ENCODE measurements at regions not wholly inside any gene's neighbourhood (a gene's known extent, or its start where the extent isn't known, plus 50 kb on each side); places are given as distances from the start of the nearest gene placed in this dataset.

DNA sequence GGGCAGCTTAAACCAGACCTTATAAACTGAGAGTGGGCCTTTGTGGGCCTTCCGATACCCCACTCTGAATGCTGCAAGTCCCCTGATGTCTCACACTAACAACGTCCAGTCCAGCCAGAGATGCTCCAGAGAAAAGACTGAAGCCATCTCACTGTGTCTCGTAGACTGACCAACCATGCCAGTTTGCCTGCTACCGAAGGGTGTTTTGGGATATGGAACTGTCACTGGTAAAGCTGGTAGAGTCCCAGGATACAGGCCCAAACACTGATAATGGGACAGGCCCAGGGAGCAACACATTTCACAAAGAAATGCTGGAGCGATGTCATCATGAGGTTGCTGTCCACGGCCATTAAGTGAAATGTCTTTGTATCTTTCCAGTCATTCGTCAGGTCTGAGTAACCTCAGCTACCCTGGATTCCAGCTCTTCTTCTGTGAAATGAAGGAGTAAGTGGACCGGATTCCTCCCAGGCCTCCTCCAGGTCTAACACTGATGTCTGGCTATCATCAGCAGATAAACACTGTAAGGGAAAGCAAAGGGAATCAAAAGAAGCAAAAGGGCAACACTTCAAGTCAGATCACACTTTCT, 81.6 kb downstream of the SLC5A7 start:
- FAIRE-seq (no peak), DNase-seq (ENCODE audit: insufficient read length, low spot score) (no peak)

DNA sequence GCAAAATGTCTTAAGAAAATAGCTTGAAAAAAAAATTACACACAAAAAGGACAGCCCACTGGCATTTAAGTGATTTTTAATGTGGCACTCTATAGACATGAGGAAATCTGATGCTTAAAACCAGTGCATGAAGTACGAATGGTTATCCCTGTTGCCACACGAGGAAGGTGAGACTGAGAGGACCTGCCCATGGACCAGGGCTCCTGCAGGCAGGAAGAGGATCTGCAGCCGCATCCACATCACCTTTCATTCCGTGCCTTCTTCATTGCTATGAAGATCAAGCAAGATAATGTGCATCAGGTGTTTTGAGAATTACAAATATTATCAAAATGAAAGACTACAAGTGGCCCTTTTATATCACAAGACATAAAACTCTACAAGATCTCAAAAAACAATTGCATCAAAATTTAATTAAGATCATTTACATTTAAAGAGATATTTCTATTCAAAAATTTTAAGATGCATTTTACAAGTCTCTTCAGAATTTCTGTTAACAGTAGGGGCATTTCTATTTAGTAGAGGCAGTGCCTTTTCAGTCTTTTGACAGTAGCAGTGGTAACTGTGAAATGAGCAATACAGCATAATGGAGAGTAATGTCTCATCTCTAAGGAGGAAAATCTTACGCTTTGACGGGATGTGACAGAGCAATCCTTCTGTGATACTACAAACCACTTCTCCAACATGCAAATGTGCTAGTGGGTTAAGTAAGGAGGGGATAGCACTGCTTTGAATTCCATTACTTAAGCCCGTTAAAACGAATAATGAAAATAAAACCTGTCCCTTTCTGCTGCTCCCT, 83.4 kb downstream of the SLC5A7 start:
- DNase-seq (ENCODE audit: insufficient read length, low spot score), result no peak
- no peak for FAIRE-seq

DNA sequence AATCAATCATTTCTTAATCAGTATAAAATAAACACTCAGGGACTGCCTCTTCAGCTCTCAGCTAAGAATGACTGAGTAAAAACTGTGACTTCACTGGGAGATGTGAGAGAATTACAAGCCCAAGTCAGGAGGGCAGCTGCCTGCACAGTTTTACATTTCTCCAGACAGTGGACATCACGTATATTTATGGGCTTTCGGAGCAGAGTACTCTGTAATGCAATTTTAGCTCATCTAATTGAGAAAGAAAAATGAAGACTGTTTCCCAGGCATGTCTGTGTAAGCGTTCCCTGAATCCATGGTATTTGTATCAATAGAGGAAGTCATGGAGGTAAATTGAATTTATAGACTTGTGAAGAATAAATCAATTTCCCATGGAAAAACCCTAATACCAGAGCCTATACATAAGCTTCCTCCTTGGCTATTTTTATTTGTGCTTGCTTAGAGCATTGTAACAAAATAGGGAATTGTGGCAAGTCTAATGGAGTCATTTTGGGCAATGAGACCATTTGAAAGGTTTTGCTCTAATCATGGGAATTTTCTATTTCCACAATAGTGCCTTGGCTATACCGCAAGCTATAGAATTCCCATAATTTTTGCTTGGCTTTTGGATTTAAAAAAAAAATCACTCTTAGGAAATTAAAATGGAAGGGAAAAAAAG, 87.2 kb downstream of the SLC5A7 start:
- FAIRE-seq (no peak), DNase-seq (ENCODE audit: insufficient read length, low spot score) (no peak)

- no peak for FAIRE-seq
- no peak for DNase-seq (ENCODE audit: insufficient read length, low spot score)
Observed at GRCh38 chr2:108074150-108074549, 87.8 kb downstream of the SLC5A7 start.

DNA sequence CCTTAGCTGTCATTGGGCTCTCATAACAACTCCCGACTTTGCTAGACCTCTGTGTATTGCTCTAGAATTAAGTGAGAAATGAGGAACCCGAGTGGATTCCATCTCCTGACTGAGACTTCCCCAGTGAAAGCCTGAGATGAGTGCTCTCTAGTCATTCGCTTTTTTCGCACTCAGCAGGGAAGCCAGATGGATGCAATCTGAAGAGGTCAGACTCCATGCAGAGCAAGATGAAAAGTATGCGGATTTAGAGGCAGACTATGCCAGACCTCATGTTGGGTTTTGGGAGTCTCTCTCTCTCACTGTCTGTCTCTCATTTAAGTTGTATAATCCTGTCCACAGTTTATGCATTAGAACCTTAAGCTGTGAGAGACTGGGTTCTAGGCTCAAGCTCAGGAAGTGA, 88.6 kb downstream of the SLC5A7 start:
- FAIRE-seq (no peak), DNase-seq (ENCODE audit: insufficient read length, low spot score) (no peak)

GRCh38 chr2:108076527-108076926, 90.2 kb downstream of the SLC5A7 start:
- no peak for DNase-seq (ENCODE audit: insufficient read length, low spot score)
- FAIRE-seq, result no peak

DNA sequence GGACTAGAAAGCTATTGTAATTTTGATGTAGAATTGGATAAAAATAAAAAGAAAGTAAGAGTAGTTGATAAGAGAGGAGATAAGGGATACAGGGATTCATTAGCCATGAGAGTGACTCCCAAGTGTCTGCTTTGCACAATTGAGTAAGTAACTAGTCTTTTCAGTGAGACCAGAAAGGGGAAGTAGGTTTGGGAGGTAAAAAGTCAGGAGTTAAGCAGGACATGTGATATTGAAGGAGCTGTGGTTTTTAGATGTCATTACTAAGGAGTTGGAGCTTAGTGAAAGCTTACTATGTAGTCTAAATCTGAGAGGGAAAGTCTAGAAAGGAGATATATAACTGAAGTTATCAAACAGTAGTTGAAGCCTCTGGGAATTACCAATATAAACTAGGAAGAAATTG, 93.4 kb downstream of the SLC5A7 start:
- DNase-seq (ENCODE audit: insufficient read length, low spot score) (no peak), FAIRE-seq (no peak)

- no peak for DNase-seq (ENCODE audit: insufficient read length, low spot score)
- FAIRE-seq, result no peak
Observed at GRCh38 chr2:108080177-108080576, 93.9 kb downstream of the SLC5A7 start.

DNA sequence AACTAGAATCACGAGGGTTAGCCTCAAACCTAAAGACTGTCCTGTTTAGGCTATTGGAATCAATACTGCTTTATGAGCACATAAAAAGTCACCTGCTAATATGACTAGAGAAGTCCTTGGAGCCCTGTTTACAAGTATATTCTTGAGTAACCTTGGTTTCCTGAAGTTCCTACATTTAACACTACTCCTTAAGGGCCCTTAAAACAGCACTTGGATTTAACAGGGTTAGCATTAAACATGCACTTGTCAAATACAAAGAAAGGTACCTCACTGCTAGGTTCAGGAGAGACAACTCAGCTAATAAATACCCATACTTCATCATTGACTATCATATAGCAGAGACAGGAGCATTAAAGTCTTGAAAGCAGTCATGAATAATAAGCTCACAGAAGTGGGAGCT, 96.7 kb downstream of the SLC5A7 start:
- FAIRE-seq, result no peak
- DNase-seq (ENCODE audit: insufficient read length, low spot score), result no peak

GRCh38 chr2:108084311-108084710, 98.0 kb downstream of the SLC5A7 start:
- DNase-seq (ENCODE audit: insufficient read length, low spot score) (no peak), FAIRE-seq (no peak)

GRCh38 chr2:108092886-108093285, 106.6 kb downstream of the SLC5A7 start:
- FAIRE-seq (no peak), DNase-seq (ENCODE audit: insufficient read length, low spot score) (no peak)

DNA sequence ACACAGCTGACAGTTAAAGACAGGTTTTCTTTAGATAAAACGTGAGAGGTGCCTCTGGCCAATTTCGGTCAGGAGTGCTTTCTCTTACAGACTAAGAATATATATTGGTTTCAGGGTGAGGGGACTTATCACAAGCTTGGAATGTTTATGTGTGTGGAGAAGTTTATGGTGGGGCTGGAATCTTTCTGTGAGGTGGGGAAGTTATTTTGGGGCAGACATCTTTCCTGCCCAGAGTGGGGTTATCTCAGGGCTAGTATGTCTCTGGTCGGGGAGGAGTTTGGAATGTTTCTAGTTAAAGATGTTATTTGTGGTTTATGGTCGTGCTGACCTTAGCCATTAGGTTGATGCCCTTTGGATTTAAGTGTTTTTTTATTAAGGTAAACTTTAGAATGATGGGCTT, 115.2 kb downstream of the SLC5A7 start:
- FAIRE-seq, result no peak

GRCh38 chr2:108106731-108107130, 120.4 kb downstream of the SLC5A7 start:
- DNase-seq (ENCODE audit: insufficient read length, low spot score) (no peak), FAIRE-seq (no peak)

More for the DNA sequence above, 115.2 kb downstream of the SLC5A7 start:
- no peak for DNase-seq (ENCODE audit: insufficient read length, low spot score)

DNA sequence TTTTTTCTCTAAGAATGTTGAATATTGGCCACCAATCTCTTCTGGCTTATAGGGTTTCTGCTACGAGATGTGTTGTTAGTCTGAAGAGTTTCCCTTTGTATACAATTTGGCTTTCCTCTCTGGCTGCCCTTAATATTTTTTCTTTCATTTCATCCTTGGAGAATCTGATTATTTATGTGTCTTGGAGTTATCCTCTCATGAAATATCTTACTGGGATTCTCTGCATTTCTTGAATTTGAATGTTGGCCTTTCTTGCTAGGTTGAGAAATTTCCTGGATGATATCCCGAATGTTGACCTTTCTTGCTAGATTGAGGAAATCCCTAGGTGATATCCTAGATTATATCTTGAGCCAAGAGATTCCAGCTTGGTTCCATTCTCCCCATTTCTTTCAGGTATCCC, 125.6 kb downstream of the SLC5A7 start:
- no peak for FAIRE-seq

GRCh38 chr2:108115868-108116267, 123.9 kb upstream of the SULT1C3 start:
- no peak for DNase-seq (ENCODE audit: insufficient read length, low spot score)
- FAIRE-seq, result no peak

More for the DNA sequence above, 125.6 kb downstream of the SLC5A7 start:
- no peak for DNase-seq (ENCODE audit: insufficient read length, low spot score)

DNA sequence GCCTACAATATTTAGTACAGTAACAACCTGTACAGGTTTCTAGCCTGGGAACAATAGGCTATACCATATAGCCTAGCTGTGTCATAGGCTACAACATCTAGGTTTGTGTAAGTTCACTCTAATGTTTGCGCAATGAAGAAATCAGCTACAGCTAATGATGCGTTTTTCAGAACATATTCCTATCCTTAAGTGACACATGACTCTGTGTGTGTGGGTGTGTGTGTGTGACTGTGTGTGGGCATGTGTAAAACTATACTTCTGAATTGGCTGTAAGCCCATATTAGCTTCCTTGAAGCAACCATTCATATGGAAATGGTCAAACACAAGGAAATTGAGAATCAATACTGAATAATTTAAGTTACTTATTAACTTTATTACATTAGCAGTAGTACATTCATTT, 120.8 kb upstream of the SULT1C3 start:
- FAIRE-seq (no peak), DNase-seq (ENCODE audit: insufficient read length, low spot score) (no peak)

DNA sequence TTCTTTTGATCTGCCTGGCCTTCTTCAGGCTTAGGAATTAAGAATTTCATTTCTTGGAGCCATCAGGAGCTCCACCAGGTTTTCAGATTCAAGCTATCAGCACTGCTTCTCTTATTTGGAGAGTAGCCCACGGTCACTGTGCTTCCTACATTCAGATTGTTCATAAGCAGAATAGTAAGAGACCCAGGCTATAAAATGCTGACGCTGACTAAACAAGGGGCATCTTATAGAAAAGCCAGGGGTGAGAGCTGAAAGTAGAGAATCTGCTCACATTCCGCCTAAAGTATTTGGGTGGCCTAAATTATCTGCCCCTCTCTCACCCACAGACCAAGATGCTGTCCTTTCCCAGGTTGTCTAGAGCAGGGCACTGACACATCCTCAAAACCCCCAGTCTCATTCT, 120.3 kb upstream of the SULT1C3 start:
- DNase-seq (ENCODE audit: insufficient read length, low spot score), result no peak
- FAIRE-seq, result no peak

DNA sequence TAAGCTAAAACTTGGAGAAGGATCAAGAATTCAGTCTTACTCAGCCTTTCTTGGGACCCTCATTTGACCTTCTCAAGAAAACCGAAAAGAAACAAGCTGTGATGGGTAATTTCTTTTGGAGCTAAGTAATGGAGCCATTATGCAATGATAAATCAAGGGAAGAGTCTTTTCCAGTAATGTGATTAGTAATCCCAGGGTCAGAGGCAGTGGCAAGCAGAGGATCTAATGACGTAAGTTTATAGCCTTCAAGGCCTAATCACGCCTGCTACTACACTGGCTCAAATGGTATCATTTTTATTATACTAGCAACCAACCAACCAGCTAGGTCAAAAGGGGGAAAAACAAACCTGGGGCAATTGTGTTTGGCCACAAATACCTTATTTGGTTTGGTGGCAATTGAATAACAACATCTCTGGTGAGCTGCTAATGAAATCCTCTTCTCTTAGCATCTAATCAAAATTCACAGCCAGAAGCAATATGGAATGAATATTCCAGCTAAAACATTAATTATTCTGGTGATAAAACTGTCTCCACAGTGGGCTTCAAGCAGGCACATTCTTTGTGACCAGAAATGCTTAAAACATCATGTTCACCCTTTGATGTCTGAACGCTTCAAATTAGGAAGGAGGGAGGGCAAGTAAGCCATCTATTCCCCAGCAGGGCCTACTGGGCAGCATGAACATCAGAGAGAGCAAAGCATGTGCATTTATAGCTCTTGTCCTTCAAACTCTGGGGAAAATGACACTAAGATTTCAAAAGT, 114.9 kb upstream of the SULT1C3 start:
- DNase-seq (ENCODE audit: insufficient read length, low spot score) (no peak), FAIRE-seq (no peak)

- FAIRE-seq, result no peak
- DNase-seq (ENCODE audit: insufficient read length, low spot score), result no peak
Observed at GRCh38 chr2:108125581-108125980, 114.2 kb upstream of the SULT1C3 start.

DNA sequence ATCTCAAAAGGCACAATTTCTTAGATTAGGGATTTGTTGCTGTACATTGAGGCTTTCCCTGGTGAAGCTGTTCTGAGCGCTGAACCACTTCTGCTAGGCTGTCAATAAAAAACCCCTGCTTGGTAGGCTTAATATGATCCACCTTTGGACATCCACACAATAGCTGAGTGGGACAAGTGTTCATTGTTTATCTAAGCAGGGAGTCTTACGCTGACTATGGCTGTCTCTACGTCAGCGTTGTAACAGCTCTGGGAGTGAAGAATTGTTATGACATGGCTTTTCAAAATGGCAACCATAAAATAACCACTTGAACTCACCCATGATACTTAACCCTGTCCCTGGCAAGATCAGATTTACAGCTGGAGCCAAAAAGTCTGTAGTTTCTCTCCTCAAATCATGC, 111.5 kb upstream of the SULT1C3 start:
- FAIRE-seq (no peak), DNase-seq (ENCODE audit: insufficient read length, low spot score) (no peak)

DNA sequence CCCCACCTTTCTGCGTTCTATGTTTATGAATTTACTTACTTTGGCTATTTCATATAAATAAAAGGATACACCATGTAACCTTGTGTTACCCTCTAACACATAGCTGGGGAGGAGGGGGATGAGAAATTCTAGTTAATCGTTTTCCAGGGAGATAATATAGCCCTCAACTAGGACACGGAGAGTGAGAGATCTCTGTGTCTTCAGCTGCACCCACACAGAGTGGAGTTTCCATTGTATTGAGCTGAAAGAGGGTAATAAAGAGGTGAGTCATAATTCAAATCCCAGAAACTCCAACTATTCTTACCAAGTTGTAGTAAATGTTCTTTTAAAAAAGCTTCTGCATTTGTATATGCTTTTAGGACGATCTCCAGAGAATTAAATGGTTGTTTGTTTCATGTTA, 110.1 kb upstream of the SULT1C3 start:
- no peak for FAIRE-seq

More for the DNA sequence above, 110.1 kb upstream of the SULT1C3 start:
- no peak for DNase-seq (ENCODE audit: insufficient read length, low spot score)

All from GM19239 (cell line).